HFFc6 (cell line): ENCODE measurements at regions not wholly inside any gene's neighbourhood (a gene's known extent, or its start where the extent isn't known, plus 50 kb on each side); places are given as distances from the start of the nearest gene placed in this dataset.
"Not testable (repeated sequence)": the region's sequence is repeated elsewhere in the genome, so short reads cannot be mapped to it uniquely, and the experiment has no call there.

Source experiments
- DNase-seq: peaks from one replicate; pipeline ENCODE4 v3.0.0-alpha.2; 2018
- H3K27ac Mint-ChIP-seq: 2 replicates; pipeline ENCODE4 v1.8.0; 2020; ENCODE audit warnings: mild to moderate bottlenecking, mixed read lengths
- H3K27me3 Mint-ChIP-seq: 2 replicates; pipeline ENCODE4 v1.8.0; 2021; ENCODE audit warnings: mild to moderate bottlenecking, moderate library complexity, mixed read lengths; ENCODE audit not compliant: insufficient read depth
- H3K36me3 Mint-ChIP-seq: 2 replicates; pipeline ENCODE4 v1.8.0; 2021; ENCODE audit warnings: low read depth, mixed read lengths
- H3K4me1 Mint-ChIP-seq: 2 replicates; pipeline ENCODE4 v1.8.0; 2020; ENCODE audit warnings: low read depth, mixed read lengths
- H3K4me3 Mint-ChIP-seq: 2 replicates; pipeline ENCODE4 v1.8.0; 2020; ENCODE audit warnings: mild to moderate bottlenecking, moderate library complexity, mixed read lengths
- H3K9me3 Mint-ChIP-seq: 2 replicates; pipeline ENCODE4 v1.8.0; 2020; ENCODE audit warnings: mild to moderate bottlenecking, mixed read lengths
- CTCF ChIP-seq: fragments of 200-600 bp; sonication (generic); IDR thresholded peaks from 2 replicates; pipeline ENCODE4 v1.5.0; 2021; ENCODE audit warnings: antibody characterized with exemption, mild to moderate bottlenecking

GRCh38 chr10:64765498-64765897 lies 1244.3 kb downstream of the REEP3 start:
- no peaks in the 10 kb centered on the region for H3K36me3 Mint-ChIP-seq
- DNase-seq, result no peak
- H3K4me3 Mint-ChIP-seq, result no peak overlapping the region
- H3K9me3 Mint-ChIP-seq, result peaks cover 15% of the 10 kb centered on the region
- no peaks in the 10 kb centered on the region for H3K4me1 Mint-ChIP-seq
- no peak overlapping the region for H3K27ac Mint-ChIP-seq
- no peak for TF ChIP-seq CTCF
- no peaks in the 10 kb centered on the region for H3K27me3 Mint-ChIP-seq

- Mint-ChIP-seq H3K9me3 (peaks cover 16% of the 10 kb centered on the region), H3K36me3 (peaks cover 4% of the 10 kb centered on the region; the same call in 1 of the 2 replicates)
- no peak for TF ChIP-seq CTCF
These were observed 1250.3 kb downstream of the REEP3 start for GRCh38 chr10:64771253-64772050.

GRCh38 chr10:64773357-64773756 lies 1252.2 kb downstream of the REEP3 start:
- H3K4me3 Mint-ChIP-seq, result no peak overlapping the region
- no peaks in the 10 kb centered on the region for H3K4me1 Mint-ChIP-seq
- peaks cover 16% of the 10 kb centered on the region for H3K9me3 Mint-ChIP-seq
- H3K27me3 Mint-ChIP-seq, result no peaks in the 10 kb centered on the region
- no peak for TF ChIP-seq CTCF
- H3K36me3 Mint-ChIP-seq, result peaks cover 4% of the 10 kb centered on the region; the same call in 1 of the 2 replicates
- no peak for DNase-seq
- no peak overlapping the region for H3K27ac Mint-ChIP-seq

More at GRCh38 chr10:64771253-64772050, 1250.3 kb downstream of the REEP3 start:
- H3K27ac Mint-ChIP-seq, result no peak overlapping the region
- H3K4me1 Mint-ChIP-seq, result no peaks in the 10 kb centered on the region
- H3K4me3 Mint-ChIP-seq, result no peak overlapping the region
- DNase-seq, result no peak
- H3K27me3 Mint-ChIP-seq, result no peaks in the 10 kb centered on the region

- not testable (repeated sequence) for H3K4me3 Mint-ChIP-seq, H3K27me3 Mint-ChIP-seq, DNase-seq, H3K36me3 Mint-ChIP-seq, H3K27ac Mint-ChIP-seq, H3K4me1 Mint-ChIP-seq
- H3K9me3 Mint-ChIP-seq, result peaks cover 46% of the 10 kb centered on the region
These were observed 1263.2 kb downstream of the REEP3 start for GRCh38 chr10:64784451-64784850.

GRCh38 chr10:64785816-64786215 lies 1264.6 kb downstream of the REEP3 start:
- H3K27me3 Mint-ChIP-seq, result no peaks in the 10 kb centered on the region
- no peaks in the 10 kb centered on the region for H3K36me3 Mint-ChIP-seq
- no peak overlapping the region for H3K27ac Mint-ChIP-seq
- H3K9me3 Mint-ChIP-seq, result peaks cover 46% of the 10 kb centered on the region
- DNase-seq, result no peak
- no peak overlapping the region for H3K4me3 Mint-ChIP-seq
- no peak for TF ChIP-seq CTCF
- H3K4me1 Mint-ChIP-seq, result no peaks in the 10 kb centered on the region

GRCh38 chr10:64786989-64787388 lies 1265.8 kb downstream of the REEP3 start:
- no peaks in the 10 kb centered on the region for H3K36me3 Mint-ChIP-seq
- H3K27me3 Mint-ChIP-seq, result no peaks in the 10 kb centered on the region
- H3K9me3 Mint-ChIP-seq, result peaks cover 40% of the 10 kb centered on the region
- no peak for DNase-seq
- H3K4me3 Mint-ChIP-seq, result no peak overlapping the region
- no peaks in the 10 kb centered on the region for H3K4me1 Mint-ChIP-seq
- no peak for TF ChIP-seq CTCF
- H3K27ac Mint-ChIP-seq, result no peak overlapping the region
